Fibroblast of pulmonary artery (primary cell): ENCODE measurements at regions not wholly inside any gene's neighbourhood (a gene's known extent, or its start where the extent isn't known, plus 50 kb on each side); places are given as distances from the start of the nearest gene placed in this dataset.
"Not testable (repeated sequence)": the region's sequence is repeated elsewhere in the genome, so short reads cannot be mapped to it uniquely, and the experiment has no call there.

Experiments
- DNase-seq: peaks from one replicate; pipeline ENCODE4 v3.0.0-alpha.2; 2010; ENCODE audit warnings: low read depth
- H3K4me3 ChIP-seq: replicated peaks from 2 replicates; pipeline ENCODE4 v1.5.1; 2011; ENCODE audit warnings: low read depth, mild to moderate bottlenecking, control low read depth, low read length, moderate library complexity
- TF ChIP-seq, protein P1 (sequence below): IDR thresholded peaks from 2 replicates; pipeline ENCODE4 v1.5.1; 2011; ENCODE audit warnings: mild to moderate bottlenecking, control low read depth, low read length, inconsistent platforms; ENCODE audit errors: missing control alignments

DNA sequence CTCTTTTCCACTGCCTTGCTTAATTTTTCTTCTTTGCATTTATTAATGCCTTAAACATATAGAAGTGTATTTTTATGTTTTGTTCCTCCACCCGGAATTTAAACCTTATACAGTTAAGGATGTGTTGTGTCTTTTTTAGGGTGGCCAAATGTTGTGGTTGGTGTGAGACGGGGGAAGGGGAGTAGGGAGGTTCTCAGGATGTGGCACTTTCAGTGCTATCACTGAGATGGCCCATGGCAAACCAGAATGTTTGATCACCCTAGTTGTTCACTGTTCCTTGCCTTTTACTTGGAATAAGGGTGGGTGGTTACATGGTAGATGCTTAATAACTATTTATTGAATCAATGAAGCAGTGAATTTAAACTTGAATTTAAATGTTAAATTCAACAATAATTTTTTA, 216.0 kb upstream of the SLITRK1 start:
- no peak overlapping the region for H3K4me3 ChIP-seq
- TF ChIP-seq, protein P1, sequence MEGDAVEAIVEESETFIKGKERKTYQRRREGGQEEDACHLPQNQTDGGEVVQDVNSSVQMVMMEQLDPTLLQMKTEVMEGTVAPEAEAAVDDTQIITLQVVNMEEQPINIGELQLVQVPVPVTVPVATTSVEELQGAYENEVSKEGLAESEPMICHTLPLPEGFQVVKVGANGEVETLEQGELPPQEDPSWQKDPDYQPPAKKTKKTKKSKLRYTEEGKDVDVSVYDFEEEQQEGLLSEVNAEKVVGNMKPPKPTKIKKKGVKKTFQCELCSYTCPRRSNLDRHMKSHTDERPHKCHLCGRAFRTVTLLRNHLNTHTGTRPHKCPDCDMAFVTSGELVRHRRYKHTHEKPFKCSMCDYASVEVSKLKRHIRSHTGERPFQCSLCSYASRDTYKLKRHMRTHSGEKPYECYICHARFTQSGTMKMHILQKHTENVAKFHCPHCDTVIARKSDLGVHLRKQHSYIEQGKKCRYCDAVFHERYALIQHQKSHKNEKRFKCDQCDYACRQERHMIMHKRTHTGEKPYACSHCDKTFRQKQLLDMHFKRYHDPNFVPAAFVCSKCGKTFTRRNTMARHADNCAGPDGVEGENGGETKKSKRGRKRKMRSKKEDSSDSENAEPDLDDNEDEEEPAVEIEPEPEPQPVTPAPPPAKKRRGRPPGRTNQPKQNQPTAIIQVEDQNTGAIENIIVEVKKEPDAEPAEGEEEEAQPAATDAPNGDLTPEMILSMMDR, result no peak
- DNase-seq, result no peak

DNA sequence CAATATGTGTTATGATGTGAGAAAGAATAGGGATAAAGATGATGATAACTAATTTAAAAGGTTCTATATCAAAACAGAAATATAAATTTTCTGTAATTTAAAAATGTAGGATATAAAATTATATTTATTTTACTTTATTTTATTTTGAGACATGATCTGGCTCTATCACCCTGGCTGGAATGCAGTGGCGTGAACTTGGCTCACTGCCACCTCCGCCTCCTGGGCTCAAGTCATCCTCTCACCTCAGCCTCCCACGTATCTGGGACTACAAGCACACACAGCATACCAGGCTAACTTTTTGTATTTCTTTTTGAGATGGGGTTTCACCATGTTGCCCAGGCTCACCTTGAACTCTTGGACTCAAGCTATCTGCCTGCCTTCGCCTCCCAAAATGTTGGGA, 214.9 kb upstream of the SLITRK1 start:
- H3K4me3 ChIP-seq, result no peak overlapping the region
- no peak for DNase-seq
- TF ChIP-seq, protein P1, result no peak

DNA sequence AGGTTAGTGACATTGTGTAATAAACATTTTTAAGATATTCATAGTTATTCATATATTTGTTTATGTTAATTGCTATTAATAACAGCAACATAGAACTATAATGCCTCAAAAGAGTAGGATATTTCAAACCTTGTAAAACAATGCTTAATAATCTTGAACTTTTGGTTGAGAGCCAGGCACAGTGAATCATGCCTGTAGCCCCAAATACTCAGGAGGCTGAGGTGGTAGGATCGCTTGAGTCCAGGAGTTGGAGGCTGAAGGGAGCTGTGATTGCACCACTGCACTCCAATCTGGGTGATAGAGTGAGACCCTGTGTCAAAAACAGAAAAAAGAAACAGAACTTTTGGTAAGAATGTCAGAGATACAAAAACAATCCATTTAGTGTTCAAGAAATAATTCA, 213.9 kb upstream of the SLITRK1 start:
- H3K4me3 ChIP-seq, result no peak overlapping the region
- TF ChIP-seq, protein P1, result no peak
- DNase-seq, result peak; percentile 53

DNA sequence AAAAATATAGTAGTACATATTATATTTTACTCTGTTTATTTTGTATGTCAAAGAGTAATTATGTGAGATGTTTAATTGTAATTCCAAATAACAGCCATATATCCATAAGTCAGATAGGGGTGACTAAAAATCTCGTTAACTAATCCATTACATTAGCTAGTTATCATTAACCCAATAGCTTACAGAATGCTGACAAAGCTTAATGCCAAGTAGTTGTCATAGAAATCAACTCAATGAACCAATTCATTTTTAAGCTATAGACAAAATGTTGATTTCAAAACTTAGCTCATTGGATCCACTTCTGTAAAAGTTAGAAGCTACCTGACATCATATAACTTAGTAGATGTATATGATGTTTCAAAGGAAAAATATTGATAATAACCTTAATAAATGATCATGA, 206.7 kb upstream of the SLITRK1 start:
- TF ChIP-seq, protein P1, result no peak
- H3K4me3 ChIP-seq, result no peak overlapping the region
- DNase-seq, result no peak

DNA sequence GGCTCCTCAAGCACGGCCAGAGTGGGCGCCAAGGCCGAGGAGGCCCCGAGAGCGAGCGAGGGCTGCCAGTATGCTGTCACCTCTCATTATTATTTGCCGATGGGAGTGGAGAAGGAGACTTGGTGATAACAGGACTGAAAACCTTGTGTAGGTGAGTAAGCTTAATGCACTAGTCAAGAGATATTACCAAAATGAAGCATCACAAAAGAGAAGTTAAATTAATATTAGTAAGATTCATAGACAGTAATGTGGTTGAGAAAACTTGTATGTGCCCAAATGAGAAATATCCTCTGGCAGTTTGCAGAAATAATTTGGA, 204.5 kb upstream of the SLITRK1 start:
- no peak overlapping the region for H3K4me3 ChIP-seq
- DNase-seq, result no peak
- TF ChIP-seq, protein P1, result no peak

DNA sequence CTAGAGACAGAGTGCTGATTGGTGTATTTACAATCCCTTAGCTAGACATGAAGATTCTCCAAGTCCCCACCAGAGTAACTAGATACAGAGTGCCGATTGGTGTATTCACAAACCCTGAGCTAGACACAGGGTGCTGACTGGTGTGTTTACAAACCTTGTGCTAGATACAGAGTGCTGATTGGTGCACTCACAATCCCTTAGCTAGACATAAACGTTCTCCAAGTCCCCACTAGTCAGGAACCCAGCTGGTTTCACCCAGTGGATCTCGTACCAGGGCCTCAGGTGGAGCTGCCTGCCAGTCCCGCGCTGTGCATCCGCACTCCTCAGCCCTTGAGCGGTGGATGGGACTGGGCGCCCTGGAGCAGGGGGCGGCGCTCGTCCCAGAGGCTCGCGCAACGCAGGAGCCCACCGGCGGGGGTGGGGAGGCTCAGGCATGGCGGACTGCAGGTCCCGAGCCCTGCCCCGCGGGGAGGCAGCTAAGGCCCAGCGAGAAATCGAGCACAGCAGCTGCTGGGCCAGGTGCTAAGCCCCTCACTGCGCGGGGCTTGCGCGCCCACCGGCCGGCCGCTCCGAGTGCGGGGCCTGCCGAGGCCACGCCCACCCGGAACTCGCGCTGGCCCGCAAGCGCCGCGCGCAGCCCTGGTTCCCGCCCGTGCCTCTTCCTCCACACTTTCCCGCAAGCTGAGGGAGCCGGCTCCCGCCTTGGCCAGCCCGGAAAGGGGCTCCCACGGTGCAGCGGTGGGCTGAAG, 204.0 kb upstream of the SLITRK1 start:
- DNase-seq, H3K4me3 ChIP-seq: not testable (repeated sequence)

DNA sequence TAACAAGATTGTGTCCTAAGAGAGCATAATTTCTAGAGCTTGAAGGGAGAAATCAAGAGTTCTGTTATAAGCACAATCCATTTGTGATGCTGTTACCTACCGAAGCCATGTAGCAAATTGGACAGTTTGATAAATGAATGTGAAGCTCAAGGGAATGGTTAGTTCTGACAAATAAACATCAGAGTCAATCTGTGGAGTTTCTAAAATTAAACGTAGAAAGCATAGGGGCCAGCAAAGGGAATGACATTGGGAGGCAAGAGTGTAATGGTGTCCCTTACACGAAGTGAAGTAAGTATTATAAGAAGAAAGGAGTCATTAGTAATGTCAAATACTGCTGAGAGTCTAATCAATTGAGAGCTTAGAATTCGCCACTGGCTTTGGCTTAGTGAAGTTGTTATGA, 200.2 kb upstream of the SLITRK1 start:
- H3K4me3 ChIP-seq, result no peak overlapping the region
- TF ChIP-seq, protein P1, result no peak
- no peak for DNase-seq
